ENCODE measurements at regions not wholly inside any gene's neighbourhood (a gene's known extent, or its start where the extent isn't known, plus 50 kb on each side); places are given as distances from the start of the nearest gene placed in this dataset.

- TF ChIP-seq EZH2 (IDR thresholded peaks at IDR 0.05; ENCODE audit: insufficient read depth, poor library complexity, severe bottlenecking) (no peak), EZH2phosphoT487 (IDR thresholded peaks at IDR 0.05; ENCODE audit: insufficient read depth, low read depth) (no peak)
These were observed 394.1 kb downstream of the SPRY1 start for GRCh38 chr4:123790681-123791080.
